ENCODE measurements at regions not wholly inside any gene's neighbourhood (a gene's known extent, or its start where the extent isn't known, plus 50 kb on each side); places are given as distances from the start of the nearest gene placed in this dataset.

DNA sequence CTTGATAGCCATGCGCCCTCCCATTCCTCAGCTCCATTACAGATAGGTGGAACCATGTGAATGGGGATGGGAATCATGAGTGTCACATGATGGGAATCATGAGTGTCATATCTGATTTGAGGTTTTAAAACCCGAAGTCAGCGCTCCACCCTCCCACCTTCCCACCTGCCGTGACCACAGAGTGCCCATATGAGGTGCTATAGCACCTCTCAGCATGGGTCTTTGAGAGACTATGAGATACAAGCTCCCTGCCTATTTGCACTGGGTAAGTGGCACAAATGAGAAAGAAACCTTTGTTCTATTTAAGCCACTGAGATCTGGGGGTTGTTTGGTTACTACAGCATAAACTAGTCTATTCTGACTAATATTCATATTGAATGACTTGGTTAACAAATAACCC is 78.5 kb upstream of the PTPRM start:
- no peaks in the 10 kb centered on the region for H3K9me3 ChIP-seq (ENCODE audit: control insufficient read depth, insufficient read depth, low read depth, low read length)
- H3K27me3 ChIP-seq (ENCODE audit: control insufficient read depth, insufficient read depth, low read length) = no peaks in the 10 kb centered on the region
- DNase-seq (ENCODE audit: low read depth, low spot score) = no peak
- no peak overlapping the region for H3K4me3 ChIP-seq (ENCODE audit: low read depth in 2 of 2, low read length in 2 of 2)
- no peaks in the 10 kb centered on the region for H3K4me1 ChIP-seq (ENCODE audit: control insufficient read depth, insufficient read depth, low read length)
- ChIA-PET CTCF (no interaction called here), POLR2A (no interaction called here)
- no peaks in the 10 kb centered on the region for H3K36me3 ChIP-seq (ENCODE audit: control insufficient read depth, insufficient read depth, low read length)
- TF ChIP-seq TCF7L2 (IDR thresholded peaks at IDR 0.05; ENCODE audit: low read depth, low read length) (no peak), SIN3A (IDR thresholded peaks at IDR 0.05; ENCODE audit: borderline replicate concordance, insufficient read depth, low read depth, low read length) (no peak), POLR2AphosphoS5 (IDR thresholded peaks at IDR 0.05; ENCODE audit: low read depth, low read length) (no peak), REST (IDR thresholded peaks at IDR 0.05; ENCODE audit: insufficient read depth in 1 of 2, low read depth in 2 of 2, low read length in 1 of 2) (no peak)
- TF ChIP-seq, protein P1, sequence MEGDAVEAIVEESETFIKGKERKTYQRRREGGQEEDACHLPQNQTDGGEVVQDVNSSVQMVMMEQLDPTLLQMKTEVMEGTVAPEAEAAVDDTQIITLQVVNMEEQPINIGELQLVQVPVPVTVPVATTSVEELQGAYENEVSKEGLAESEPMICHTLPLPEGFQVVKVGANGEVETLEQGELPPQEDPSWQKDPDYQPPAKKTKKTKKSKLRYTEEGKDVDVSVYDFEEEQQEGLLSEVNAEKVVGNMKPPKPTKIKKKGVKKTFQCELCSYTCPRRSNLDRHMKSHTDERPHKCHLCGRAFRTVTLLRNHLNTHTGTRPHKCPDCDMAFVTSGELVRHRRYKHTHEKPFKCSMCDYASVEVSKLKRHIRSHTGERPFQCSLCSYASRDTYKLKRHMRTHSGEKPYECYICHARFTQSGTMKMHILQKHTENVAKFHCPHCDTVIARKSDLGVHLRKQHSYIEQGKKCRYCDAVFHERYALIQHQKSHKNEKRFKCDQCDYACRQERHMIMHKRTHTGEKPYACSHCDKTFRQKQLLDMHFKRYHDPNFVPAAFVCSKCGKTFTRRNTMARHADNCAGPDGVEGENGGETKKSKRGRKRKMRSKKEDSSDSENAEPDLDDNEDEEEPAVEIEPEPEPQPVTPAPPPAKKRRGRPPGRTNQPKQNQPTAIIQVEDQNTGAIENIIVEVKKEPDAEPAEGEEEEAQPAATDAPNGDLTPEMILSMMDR (IDR thresholded peaks at IDR 0.05) = no peak
- in situ Hi-C loops (cut with HindIII; ENCODE audit: low pct_unique_long_range_greater_than_20kb, low sequenced_read_pairs) (no loop called here), intact Hi-C loops (cut with micrococcal nuclease; ENCODE audit: unreplicated experiment) (no loop called here)
- no peak for ATAC-seq
- H3K27ac ChIP-seq (ENCODE audit: low read length) = no peak overlapping the region
- no TSS peak for BruUV-seq (replicated peaks)

DNA sequence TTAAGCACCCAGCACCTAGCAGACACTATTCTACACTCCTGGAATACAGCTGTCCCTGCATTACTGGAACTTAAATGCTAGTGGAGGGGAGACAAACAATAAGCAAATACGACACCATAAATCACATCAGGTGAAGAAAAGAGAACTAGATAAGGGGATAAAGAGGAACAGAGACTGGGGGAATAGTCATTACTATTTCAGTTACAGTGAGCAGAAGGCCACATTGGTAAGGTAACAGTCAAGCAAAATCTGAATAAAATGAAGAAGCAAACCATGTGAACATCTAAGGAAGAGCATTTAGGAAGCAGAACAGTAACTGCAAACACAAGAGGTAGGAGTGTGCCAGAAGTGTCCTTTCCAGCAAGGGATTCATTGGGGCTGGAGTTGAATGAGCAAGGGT is 77.0 kb upstream of the PTPRM start:
- H3K4me1 ChIP-seq (ENCODE audit: control insufficient read depth, insufficient read depth, low read length) = no peaks in the 10 kb centered on the region
- no peaks in the 10 kb centered on the region for H3K27me3 ChIP-seq (ENCODE audit: control insufficient read depth, insufficient read depth, low read length)
- TF ChIP-seq TCF7L2 (IDR thresholded peaks at IDR 0.05; ENCODE audit: low read depth, low read length) (no peak), SIN3A (IDR thresholded peaks at IDR 0.05; ENCODE audit: borderline replicate concordance, insufficient read depth, low read depth, low read length) (no peak), POLR2AphosphoS5 (IDR thresholded peaks at IDR 0.05; ENCODE audit: low read depth, low read length) (no peak), REST (IDR thresholded peaks at IDR 0.05; ENCODE audit: insufficient read depth in 1 of 2, low read depth in 2 of 2, low read length in 1 of 2) (no peak)
- TF ChIP-seq, protein P1 (IDR thresholded peaks at IDR 0.05) = no peak
- CTCF ChIA-PET = interaction anchor here (0.6 kb wide), 1 partner anchor 80 kb away, joined by 3 read pairs; no protein-coding TSS in a partner anchor
- H3K36me3 ChIP-seq (ENCODE audit: control insufficient read depth, insufficient read depth, low read length) = no peaks in the 10 kb centered on the region
- in situ Hi-C loops (cut with HindIII; ENCODE audit: low pct_unique_long_range_greater_than_20kb, low sequenced_read_pairs) (no loop called here), intact Hi-C loops (cut with micrococcal nuclease; ENCODE audit: unreplicated experiment) (no loop called here)
- H3K4me3 ChIP-seq (ENCODE audit: low read depth in 2 of 2, low read length in 2 of 2) = no peak overlapping the region
- ATAC-seq (no peak), DNase-seq (ENCODE audit: low read depth, low spot score) (no peak)
- no TSS peak for BruUV-seq (replicated peaks)
- no peaks in the 10 kb centered on the region for H3K9me3 ChIP-seq (ENCODE audit: control insufficient read depth, insufficient read depth, low read depth, low read length)
- POLR2A ChIA-PET = no interaction called here
- H3K27ac ChIP-seq (ENCODE audit: low read length) = no peak overlapping the region
